Uterus (tissue), 2 donors: ENCODE measurements at regions not wholly inside any gene's neighbourhood (a gene's known extent, or its start where the extent isn't known, plus 50 kb on each side); places are given as distances from the start of the nearest gene placed in this dataset.

Source experiments
- CTCF ChIP-seq, 4 experiments: fragments of 200-600 bp in 2 of 4; fragments of 450-650 bp in 2 of 4; sonication (generic) in 2 of 4; IDR thresholded peaks; one replicate each; pipeline ENCODE4 v1.5.1; 2016 to 2019; ENCODE audit warnings: antibody characterized with exemption in 4 of 4, mild to moderate bottlenecking in 2 of 4, moderate library complexity in 1 of 4
- POLR2A ChIP-seq, 2 donors: fragments of 450-650 bp; IDR thresholded peaks; one replicate each; pipeline ENCODE4 v1.6.1; 2016; ENCODE audit warnings: antibody characterized with exemption in 2 of 2, mild to moderate bottlenecking in 1 of 2, moderate library complexity in 1 of 2

GRCh38 chr14:82060219-82060618 lies 526.6 kb upstream of the SEL1L start:
- no peak for TF ChIP-seq CTCF (IDR thresholded peaks at IDR 0.05)
- TF ChIP-seq POLR2A (IDR thresholded peaks at IDR 0.05) = no peak
